WTC11 (cell line): ENCODE measurements at regions not wholly inside any gene's neighbourhood (a gene's known extent, or its start where the extent isn't known, plus 50 kb on each side); places are given as distances from the start of the nearest gene placed in this dataset.

Source experiments
- ATAC-seq: fragments of 200-7000 bp; cut with Tn5 transposase; 2 replicates; pipeline ENCODE4 v1.10.0; 2021; ENCODE audit warnings: mild to moderate bottlenecking, moderate library complexity
- CTCF ChIA-PET: fragments of 300-600 bp; sonication (Branson Sonifier 250); formaldehyde crosslinking; loops from one replicate; lab custom pipeline; 2021; ENCODE audit warnings: antibody characterized with exemption; lab: Charles Lee
- POLR2A ChIA-PET: fragments of 350-600 bp; sonication (Branson Sonifier 250); formaldehyde crosslinking; loops from one replicate; lab custom pipeline; 2021; ENCODE audit warnings: antibody characterized with exemption; lab: Charles Lee
- DNase-seq: peaks from one replicate; pipeline ENCODE4 v3.0.0; 2021; ENCODE audit warnings: low spot score
- H3K27ac Mint-ChIP-seq: 2 replicates; pipeline ENCODE4 v1.8.0; 2021; ENCODE audit warnings: mixed read lengths
- H3K27me3 Mint-ChIP-seq: 2 replicates; pipeline ENCODE4 v1.8.0; 2021; ENCODE audit warnings: low read depth, mild to moderate bottlenecking, moderate library complexity, mixed read lengths
- H3K36me3 Mint-ChIP-seq: 2 replicates; pipeline ENCODE4 v1.8.0; 2021; ENCODE audit warnings: mixed read lengths
- H3K4me1 Mint-ChIP-seq: 2 replicates; pipeline ENCODE4 v1.8.0; 2022; ENCODE audit warnings: mixed read lengths
- H3K4me3 Mint-ChIP-seq: 2 replicates; pipeline ENCODE4 v1.8.0; 2021; ENCODE audit warnings: mild to moderate bottlenecking, moderate library complexity, mixed read lengths
- H3K9me3 Mint-ChIP-seq: 2 replicates; pipeline ENCODE4 v1.8.0; 2021; ENCODE audit warnings: mixed read lengths
- AFF4 ChIP-seq: sonication (generic); formaldehyde crosslinking; IDR thresholded peaks from 2 replicates; pipeline ENCODE4 v1.8.1; 2023; ENCODE audit warnings: mild to moderate bottlenecking, missing genetic modification reagents, borderline replicate concordance
- ARID4B ChIP-seq: sonication (generic); formaldehyde crosslinking; IDR thresholded peaks from 2 replicates; pipeline ENCODE4 v1.8.0; 2023; ENCODE audit warnings: missing genetic modification reagents, mild to moderate bottlenecking, borderline replicate concordance
- ATF2 ChIP-seq: sonication (generic); formaldehyde crosslinking; IDR thresholded peaks from 2 replicates; pipeline ENCODE4 v1.8.1; 2022; ENCODE audit warnings: low read depth, missing genetic modification reagents, borderline replicate concordance
- ESRRA ChIP-seq: sonication (generic); formaldehyde crosslinking; IDR thresholded peaks from 2 replicates; pipeline ENCODE4 v1.8.1; 2022; ENCODE audit warnings: mild to moderate bottlenecking, missing genetic modification reagents, borderline replicate concordance
- FOXP1 ChIP-seq: sonication (generic); formaldehyde crosslinking; IDR thresholded peaks from 2 replicates; pipeline ENCODE4 v1.8.0; 2022; ENCODE audit warnings: missing genetic modification reagents, mild to moderate bottlenecking, moderate library complexity, borderline replicate concordance
- NR3C1 ChIP-seq: sonication (generic); formaldehyde crosslinking; conservative IDR thresholded peaks from 2 replicates; pipeline ENCODE4 v1.8.1; 2023; ENCODE audit warnings: low read depth, mild to moderate bottlenecking, missing genetic modification reagents
- RORB ChIP-seq: fragments of 250-450 bp; sonication (Bioruptor Pico); IDR thresholded peaks from 2 replicates; pipeline ENCODE4 v1.9.0; 2021; ENCODE audit warnings: mild to moderate bottlenecking
- SP1 ChIP-seq: sonication (generic); formaldehyde crosslinking; conservative IDR thresholded peaks from 2 replicates; pipeline ENCODE4 v1.8.1; 2022; ENCODE audit warnings: missing genetic modification reagents
- ZNF138 ChIP-seq: sonication (generic); formaldehyde crosslinking; conservative IDR thresholded peaks from 2 replicates; pipeline ENCODE4 v1.8.1; 2022; ENCODE audit warnings: mild to moderate bottlenecking, moderate library complexity, missing genetic modification reagents
- ZNF396 ChIP-seq: fragments of 250-450 bp; sonication (Bioruptor Pico); IDR thresholded peaks from 2 replicates; pipeline ENCODE4 v1.8.0; 2021; ENCODE audit warnings: mild to moderate bottlenecking, moderate library complexity, borderline replicate concordance
- ZNF512 ChIP-seq: sonication (generic); formaldehyde crosslinking; IDR thresholded peaks from 2 replicates; pipeline ENCODE4 v1.8.1; 2022; ENCODE audit warnings: missing genetic modification reagents, borderline replicate concordance
- TF ChIP-seq, protein P1 (sequence below): sonication (generic); formaldehyde crosslinking; IDR thresholded peaks from 2 replicates; pipeline ENCODE4 v1.8.1; 2023; ENCODE audit warnings: mild to moderate bottlenecking, missing genetic modification reagents, moderate library complexity
- TF ChIP-seq, protein P2 (sequence below): sonication (generic); formaldehyde crosslinking; IDR thresholded peaks from 2 replicates; pipeline ENCODE4 v1.8.0; 2022; ENCODE audit warnings: mild to moderate bottlenecking, missing genetic modification reagents

DNA sequence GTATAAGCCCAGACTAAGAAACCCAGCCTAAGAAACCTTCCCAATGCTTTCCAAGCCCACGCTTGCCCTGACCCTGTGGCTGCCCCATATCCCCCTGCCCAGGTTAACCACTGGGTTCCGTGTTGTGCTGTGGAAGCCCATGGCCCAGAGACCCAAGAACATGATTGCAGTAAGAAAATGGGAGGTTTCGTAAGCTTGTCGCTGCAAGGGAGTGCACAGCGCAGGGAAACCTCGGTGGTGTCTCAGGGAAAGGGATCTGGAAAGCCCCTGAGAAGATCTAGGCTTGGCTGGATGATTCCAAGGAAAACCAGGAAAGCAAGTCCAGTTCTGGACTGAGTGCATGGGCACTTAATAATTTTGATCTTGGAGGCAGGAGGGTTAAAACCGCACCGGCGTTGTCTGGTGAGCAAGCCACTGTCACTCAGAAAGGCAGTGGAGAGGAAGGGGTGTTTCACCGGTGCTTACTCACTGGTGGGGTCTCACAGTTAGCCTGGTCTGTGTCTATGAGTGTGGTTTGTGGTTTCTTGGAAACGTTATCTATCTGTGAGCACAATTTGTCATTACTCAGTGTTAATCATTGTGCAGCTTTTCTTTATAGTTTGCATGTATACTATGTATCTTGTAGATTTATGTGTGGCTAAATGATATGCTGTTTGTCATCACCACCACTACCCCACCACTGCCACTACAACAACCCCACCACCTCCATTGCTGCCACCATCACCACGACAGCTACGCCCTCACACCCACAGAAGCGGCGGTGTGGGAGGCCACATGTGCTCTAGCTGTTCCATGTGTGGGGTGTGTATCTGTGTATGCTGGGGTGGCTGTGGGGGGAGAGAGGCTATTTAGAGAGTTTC, 53.3 kb upstream of the PRDM11 start (continued):
- TF ChIP-seq, protein P1, sequence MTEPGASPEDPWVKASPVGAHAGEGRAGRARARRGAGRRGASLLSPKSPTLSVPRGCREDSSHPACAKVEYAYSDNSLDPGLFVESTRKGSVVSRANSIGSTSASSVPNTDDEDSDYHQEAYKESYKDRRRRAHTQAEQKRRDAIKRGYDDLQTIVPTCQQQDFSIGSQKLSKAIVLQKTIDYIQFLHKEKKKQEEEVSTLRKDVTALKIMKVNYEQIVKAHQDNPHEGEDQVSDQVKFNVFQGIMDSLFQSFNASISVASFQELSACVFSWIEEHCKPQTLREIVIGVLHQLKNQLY = no peak

DNA sequence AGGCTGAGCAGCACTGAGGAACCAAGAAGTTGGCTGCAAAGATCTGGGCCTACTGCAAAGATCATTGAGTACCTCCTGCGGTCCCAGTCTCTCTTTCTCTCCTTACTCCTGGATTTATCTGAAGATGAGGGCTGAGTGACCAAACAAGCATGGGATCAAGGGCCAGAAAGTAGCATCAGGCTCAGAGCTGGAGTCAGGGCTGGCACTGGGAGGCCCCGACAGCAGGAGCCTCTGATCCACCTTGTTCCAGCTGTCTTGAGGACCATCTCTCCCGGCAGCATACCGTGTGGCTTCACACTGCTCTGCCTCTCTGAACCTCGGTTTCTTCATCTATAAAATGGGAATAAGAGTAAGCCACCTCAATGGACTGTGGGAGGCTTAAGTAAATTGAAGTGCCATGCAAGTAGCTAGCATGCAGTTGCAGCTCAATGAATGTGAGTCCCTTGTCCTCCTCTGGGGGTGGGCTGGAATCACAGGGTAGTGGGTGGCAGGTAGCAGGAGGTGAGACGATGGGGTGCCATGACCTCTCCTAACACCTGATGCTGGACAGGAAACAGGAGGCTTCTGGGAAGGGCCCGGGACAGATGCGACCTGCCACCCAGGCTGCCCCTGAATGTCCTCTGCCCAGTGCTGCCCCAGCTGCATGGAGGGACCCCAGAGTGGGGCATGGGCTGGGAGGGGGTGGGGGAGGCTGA, 52.5 kb upstream of the PRDM11 start:
- no peak for DNase-seq
- ChIA-PET CTCF (interaction anchor here (0.7 to 7.6 kb wide), 6 partner anchors 9 to 167 kb away, joined by 3 to 68 read pairs (median 4); no protein-coding TSS in a partner anchor), POLR2A (no interaction called here)
- Mint-ChIP-seq H3K36me3 (no peaks in the 10 kb centered on the region), H3K4me1 (peaks cover 53% of the 10 kb centered on the region), H3K9me3 (no peaks in the 10 kb centered on the region), H3K4me3 (no peak overlapping the region), H3K27me3 (peaks cover 5% of the 10 kb centered on the region; the same call in 1 of the 2 replicates), H3K27ac (no peak overlapping the region)
- no peak for ATAC-seq
- TF ChIP-seq SP1 (CRISPR knock-in tag) (no peak), ATF2 (no peak), NR3C1 (CRISPR knock-in tag) (no peak), ESRRA (CRISPR knock-in tag) (no peak), ZNF138 (CRISPR knock-in tag) (no peak), FOXP1 (no peak), ZNF396 (no peak)

DNA sequence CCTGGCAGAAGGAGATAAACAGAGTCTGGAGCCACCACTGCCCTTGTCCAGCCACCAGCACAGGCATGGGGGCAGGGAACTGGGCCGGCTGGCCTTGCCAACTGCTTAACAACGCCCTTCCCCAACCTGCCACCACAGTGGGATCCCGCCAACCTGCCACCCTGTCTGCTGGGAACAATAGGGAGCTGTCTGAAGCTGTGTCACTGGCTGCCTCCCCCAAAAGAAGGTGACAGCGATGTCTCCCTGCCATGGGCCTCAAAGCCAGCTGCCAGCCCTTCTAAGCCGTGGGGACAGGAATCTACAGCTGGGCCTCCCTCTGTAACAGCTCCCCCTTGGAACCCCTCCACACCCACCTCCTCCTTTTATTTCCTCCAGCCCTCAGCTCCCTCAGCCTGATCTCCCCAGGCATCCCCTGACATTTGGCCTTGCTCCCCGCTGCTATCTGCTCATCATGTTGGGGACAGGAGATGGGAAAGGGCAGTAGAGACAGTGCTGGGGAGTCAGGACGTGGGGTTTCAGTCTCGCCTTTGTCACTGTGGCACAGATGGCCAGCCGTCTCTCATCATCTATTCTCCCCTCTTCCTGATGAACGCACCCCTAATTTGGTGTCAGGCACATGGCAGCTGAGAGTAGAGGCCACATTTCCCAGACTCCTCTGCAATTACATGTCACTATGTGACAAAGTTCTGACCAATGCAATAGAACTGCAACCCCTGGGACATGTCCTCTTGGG, 51.3 kb upstream of the PRDM11 start:
- Mint-ChIP-seq H3K4me1 (peaks cover 44% of the 10 kb centered on the region), H3K27me3 (peaks cover 5% of the 10 kb centered on the region; the same call in 1 of the 2 replicates), H3K36me3 (no peaks in the 10 kb centered on the region), H3K27ac (no peak overlapping the region), H3K4me3 (no peak overlapping the region), H3K9me3 (no peaks in the 10 kb centered on the region)
- TF ChIP-seq, protein P2, sequence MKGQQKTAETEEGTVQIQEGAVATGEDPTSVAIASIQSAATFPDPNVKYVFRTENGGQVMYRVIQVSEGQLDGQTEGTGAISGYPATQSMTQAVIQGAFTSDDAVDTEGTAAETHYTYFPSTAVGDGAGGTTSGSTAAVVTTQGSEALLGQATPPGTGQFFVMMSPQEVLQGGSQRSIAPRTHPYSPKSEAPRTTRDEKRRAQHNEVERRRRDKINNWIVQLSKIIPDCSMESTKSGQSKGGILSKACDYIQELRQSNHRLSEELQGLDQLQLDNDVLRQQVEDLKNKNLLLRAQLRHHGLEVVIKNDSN (CRISPR knock-in tag) = no peak
- TF ChIP-seq ZNF512 (CRISPR knock-in tag) = peak; percentile 82; the same call in 1 of the 2 replicates
- POLR2A ChIA-PET = no interaction called here
- no peak for ATAC-seq
- CTCF ChIA-PET = interaction anchor here (0.9 to 7.6 kb wide), 6 partner anchors 10 to 276 kb away, joined by 3 to 68 read pairs (median 3); no protein-coding TSS in a partner anchor
- no peak for DNase-seq

DNA sequence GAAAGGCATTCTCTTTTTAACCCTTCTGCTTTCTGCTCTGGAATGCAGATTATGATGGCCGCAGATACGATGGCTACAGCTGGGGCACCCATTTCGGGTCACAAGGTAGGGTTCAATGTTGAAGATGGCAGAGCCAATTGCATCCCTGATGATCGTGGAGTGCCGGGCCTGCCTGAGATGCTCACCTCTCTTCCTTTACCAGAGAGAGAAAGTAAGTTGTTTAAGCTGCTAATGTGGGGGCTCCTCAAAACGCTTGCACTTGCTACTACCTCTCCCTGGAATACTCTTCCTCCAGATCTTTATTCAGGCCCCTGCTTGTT, 50.8 kb upstream of the PRDM11 start:
- no peaks in the 10 kb centered on the region for H3K9me3 Mint-ChIP-seq
- peaks cover 44% of the 10 kb centered on the region for H3K4me1 Mint-ChIP-seq
- H3K36me3 Mint-ChIP-seq = no peaks in the 10 kb centered on the region
- H3K4me3 Mint-ChIP-seq = no peak overlapping the region
- H3K27ac Mint-ChIP-seq = no peak overlapping the region
- ATAC-seq (no peak), DNase-seq (no peak)
- CTCF ChIA-PET = interaction anchor here (0.9 to 7.6 kb wide), 4 partner anchors 158 to 276 kb away, joined by 3 to 68 read pairs (median 3); no protein-coding TSS in a partner anchor
- POLR2A ChIA-PET = no interaction called here
- H3K27me3 Mint-ChIP-seq = peaks cover 5% of the 10 kb centered on the region; the same call in 1 of the 2 replicates
- TF ChIP-seq RORB (CRISPR knock-in tag) = no peak
- TF ChIP-seq ARID4B (CRISPR knock-in tag) = no peak
- TF ChIP-seq AFF4 (CRISPR knock-in tag) = no peak
